ENCODE measurements at regions not wholly inside any gene's neighbourhood (a gene's known extent, or its start where the extent isn't known, plus 50 kb on each side); places are given as distances from the start of the nearest gene placed in this dataset.
"Not testable (repeated sequence)": the region's sequence is repeated elsewhere in the genome, so short reads cannot be mapped to it uniquely, and the experiment has no call there.

DNA sequence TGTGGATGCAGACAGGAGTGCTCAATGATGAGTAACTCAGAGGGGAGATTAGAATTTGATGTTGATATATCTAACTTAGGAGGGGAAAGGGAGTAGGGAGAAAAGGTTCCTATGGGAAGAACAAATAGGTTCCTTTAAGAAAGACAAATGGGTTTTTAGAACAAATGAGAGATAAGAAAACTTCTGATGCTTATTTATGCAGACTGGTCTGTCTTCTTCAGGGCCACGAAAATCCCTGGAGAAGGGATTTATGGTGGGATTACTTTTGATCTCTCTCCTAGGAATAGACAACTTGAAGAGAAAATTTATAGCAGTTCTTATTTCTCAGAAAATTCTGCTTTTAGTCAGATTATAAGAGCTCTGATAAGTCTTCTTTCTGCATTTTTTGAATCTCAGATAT is 99.0 kb upstream of the DDHD1 start:
- DNase-seq, result no peak

DNA sequence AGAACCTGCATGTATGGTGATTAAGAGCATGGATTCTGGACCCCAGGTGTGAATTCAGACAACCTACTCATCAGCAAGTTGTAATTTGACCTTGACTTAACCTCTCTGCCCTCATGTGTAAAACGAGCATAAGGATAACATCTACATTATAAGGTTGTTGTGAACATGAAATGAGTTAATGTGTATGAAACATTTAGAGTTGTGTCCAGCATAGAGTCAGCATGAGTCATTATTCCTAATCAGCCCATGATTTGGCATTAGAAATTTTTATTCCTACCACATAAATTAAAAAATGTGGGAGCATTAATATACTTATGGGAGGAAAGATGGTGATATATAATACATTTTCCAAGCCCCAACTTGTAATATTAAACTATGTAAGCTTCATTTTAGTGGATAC is 95.9 kb upstream of the DDHD1 start:
- no peak for DNase-seq

DNA sequence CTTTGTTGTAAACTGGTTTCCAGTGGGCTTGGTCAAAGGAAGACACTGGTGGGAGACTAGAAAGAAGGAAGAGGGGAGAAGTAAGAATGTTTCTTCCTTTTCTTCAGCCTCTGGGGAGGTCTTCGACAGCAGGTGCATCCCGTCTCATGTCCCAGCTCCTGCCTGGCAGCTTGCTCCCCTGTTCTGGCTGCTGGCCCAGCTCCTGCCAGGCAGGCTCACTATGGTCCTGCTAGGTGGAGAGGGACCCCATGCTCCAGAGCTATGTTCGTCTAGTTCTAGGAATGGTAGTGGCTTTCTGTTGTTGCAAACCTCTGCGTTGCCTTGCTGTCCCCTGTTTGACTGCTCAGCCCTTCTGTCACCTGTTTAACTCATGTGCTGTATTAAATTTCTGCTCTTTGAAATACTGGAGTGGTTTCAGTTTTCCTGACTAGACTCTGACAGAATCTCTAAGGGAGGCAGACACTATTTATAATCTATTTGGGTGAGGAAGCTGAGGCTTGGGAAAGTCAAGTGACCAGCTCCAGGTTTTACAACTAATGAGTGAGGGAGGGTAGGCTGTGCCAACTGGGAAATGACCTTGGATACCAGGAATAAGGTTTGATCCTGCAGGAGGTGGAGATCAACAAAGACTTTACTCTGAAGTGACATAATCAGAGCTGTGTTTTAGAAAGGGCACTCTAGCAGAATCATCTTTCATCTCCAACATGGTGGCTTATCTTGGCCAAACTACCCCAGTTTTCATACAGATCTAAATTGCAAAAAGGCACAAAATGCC is 94.7 kb upstream of the DDHD1 start:
- no peak for DNase-seq

DNA sequence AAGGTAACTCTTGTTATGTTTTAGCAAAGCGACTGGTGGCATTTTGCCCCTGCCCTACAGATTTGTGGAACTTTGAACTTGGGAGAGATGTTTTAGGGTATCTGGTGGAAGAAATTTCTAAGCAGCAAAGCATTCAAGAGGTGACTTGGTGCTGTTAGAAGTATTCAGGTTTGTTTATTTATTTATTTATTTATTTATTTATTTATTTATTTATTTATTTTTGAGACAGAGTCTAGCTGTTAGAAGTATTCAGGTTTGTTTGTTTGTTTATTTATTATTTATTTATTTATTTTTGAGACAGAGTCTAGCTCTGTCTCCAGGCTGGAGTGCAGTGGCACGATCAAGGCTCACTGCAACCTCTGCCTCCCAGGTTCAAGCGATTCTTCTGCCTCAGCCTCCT is 89.8 kb upstream of the DDHD1 start:
- DNase-seq, result not testable (repeated sequence)

DNA sequence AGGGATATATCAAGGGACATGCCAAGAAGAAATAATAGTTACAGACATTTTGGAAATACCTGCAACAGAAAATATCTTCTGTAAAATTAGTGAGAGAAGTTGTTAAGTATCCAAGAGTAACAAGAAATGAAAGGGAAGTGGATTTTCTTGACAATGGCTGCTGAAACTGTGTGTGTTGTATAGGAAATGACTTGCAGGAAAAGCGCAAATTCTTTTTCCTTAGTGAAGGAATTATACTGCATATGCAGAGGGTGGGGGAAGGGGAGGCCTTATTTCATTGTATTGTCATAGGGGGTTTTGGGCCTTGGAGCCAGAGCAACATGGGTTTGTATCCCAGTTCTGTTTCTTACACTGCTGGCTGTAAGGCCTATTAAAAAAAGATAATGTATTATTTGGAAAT is 84.4 kb upstream of the DDHD1 start:
- no peak for DNase-seq

DNA sequence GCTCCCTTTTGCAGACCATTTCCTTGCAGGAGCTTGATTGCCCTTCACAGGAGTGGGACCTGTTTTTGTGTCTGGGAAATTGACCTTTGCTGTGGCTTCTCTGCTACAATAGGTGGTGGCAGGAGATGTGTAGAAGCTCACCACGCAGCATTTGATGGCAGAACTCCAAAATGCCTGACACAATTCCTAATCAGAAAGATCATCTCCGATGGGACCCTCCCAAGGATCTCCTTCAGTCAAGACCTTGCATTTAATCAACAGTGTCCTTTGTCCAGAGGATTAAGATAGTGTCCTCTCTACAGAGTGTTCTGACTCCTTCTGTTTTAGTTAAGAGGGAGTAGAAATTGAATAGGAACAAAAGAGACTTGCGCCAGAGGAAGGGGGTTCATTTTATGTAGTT is 83.6 kb upstream of the DDHD1 start:
- no peak for DNase-seq

DNA sequence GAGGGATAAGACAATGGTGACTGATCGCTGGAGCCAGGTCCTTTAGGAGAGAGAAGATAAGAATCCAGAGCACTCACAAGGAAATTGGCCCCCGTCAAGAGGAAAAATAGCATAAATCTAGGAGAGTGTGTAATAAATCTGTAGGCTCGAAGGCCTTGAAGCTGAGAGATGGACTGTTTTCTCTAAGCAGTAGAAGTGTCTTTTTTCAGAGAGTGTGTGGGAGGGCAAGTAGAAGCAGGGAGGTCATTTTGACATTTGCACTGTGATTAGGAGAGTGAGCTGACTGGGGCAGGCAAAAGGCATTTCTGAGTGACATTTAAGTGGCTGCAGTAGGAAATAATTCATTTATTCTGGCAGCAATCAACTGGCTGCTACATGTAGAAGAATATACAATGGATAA is 78.0 kb upstream of the DDHD1 start:
- DNase-seq, result no peak

DNA sequence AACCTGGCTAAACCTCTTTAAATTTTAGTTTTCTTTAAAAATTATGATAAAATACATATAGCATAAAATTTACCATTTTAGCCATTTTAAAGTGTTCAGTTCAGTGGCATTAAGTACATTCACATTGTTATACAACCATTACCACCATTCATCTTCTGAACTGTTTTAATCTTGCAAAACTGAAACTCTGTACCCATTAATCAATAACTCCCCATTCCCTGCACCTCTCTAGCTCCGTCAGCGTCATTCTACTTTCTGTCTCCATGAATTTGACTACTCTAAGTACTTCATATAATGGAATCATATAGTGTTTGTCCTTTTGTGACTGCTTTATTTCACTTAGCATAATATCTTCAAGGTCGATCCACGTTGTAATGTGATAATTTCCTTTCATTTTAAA is 75.8 kb upstream of the DDHD1 start:
- no peak for DNase-seq

DNA sequence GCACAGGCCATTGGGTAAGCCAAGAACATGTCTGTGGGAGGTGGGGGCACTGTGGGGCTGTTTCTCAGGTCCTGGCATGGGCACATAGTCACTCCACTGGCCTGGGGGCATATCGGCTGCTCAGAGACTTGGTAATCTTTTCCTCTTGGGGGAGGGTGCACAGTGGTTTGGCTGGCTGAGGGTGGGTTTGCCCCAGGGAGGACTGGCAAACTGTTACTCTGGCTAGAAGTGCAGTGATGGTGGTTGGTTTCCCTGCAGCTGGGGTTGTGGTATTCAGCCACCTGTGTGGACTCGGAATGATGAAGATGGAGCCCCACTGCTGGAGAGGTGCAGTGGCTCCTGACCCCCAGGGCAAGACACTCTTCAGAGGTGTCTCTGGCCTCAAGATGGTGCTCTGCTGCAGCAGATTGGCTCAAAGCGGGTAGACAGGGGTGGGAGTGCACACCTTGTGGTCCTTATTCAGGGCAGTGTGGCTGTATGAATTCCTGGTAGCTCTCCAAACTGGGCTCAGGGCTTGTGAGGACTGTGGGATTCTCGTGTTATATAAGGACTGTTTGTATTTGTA is 74.1 kb upstream of the DDHD1 start:
- no peak for DNase-seq

DNA sequence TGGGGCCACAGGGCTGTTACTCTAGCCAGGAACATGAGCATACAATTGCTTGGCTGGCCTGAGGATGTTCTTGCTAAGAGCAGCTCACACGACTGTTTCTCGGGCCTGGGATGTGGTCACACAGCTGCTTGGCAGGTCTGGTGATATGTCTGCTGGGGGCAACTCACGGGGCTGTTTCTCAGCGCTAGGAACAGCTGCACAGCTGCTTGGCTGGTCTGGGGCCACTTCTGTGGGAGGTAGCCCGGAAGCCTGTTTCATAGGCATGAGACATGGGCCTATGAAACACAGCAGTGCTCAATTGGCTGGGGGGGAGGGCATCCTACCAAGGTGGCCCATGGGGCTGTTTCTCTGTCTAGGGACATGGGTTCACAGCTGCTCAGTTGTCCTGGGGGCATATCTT is 73.4 kb upstream of the DDHD1 start:
- no peak for DNase-seq

DNA sequence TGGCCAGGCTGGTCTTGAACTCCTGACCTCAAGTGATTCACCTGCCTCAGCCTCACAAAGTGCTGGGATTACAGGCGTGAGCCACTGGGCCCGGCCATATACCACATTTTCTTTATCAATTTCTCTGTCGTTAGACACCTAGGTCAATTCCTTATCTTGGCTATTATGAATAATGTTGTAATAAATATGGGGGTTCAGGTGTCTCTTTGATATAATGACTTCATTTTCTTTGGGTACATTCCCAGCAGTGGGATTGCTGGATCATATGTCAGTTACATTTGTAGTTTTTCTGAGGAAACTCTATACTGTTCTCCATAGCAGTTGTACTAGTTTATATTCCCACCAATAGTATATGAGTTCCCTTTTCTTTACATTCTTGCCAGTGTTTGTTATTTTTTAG is 67.8 kb upstream of the DDHD1 start:
- DNase-seq, result no peak

DNA sequence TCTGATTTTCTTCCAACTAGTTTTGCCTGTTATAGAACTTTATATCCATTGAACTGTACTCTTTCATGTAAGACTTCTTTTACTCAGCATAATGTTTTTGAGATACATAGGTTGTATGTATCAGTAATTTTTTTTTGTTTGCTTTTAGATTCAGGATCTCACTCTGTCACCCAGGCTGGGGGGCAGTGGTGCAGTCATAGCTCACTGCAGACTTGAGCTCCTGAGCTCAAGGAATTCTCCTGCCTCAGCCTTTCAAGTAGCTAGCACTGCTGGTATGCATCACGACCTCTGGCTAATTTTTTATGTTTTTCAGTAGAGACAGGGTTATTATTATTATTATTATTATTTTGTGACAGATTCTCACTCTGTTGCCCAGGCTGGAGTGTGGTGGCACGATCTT is 65.0 kb upstream of the DDHD1 start:
- no peak for DNase-seq

DNA sequence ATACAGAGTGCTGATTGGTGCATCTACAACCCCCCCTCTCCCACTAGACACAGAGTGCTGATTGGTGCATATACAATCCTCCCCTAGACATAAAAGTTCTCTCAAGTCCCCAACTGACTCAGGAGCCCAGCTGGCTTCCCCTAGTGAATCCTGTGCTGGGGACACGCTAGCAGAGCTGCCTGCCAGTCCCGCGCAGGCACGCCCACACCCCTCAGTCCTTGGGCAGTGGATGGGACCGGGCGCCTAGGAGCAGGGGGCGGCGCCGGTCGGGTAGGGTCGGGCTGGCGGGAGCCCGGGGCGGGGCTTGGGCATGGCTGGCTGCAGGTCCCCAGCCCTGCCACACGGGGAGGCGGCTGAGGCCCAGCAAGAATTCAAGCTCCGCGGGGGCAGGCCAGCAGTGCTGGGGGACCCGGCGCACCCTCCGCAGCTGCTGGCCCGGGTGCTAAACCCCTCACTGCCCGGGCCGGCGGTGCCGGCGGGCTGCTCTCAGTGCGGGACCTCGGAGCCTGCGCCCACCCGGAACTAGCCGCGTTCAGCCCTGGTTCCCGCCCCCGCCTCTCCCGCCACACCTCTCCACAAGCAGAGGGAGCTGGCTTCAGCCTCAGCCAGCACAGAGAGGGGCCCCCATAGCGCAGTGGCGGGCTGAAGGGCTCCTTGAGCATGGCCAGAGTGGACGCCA is 64.3 kb upstream of the DDHD1 start:
- DNase-seq, result peak; percentile 71

DNA sequence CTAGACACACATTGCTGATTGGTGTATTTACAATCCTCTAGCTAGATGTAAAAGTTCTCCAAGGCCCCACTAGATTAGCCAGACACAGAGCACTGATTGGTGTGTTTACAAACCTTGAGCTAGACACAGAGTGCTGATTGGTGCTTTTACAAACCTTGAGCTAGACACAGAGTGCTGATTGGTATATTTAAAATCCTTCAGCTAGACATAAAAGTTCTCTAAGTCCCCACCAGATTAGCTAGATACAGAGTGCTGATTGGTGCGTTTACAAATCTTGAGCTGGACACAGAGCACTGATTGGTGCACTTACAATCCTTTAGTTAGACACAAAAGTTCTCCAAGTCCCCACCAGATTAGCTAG is 63.8 kb upstream of the DDHD1 start:
- DNase-seq, result not testable (repeated sequence)

DNA sequence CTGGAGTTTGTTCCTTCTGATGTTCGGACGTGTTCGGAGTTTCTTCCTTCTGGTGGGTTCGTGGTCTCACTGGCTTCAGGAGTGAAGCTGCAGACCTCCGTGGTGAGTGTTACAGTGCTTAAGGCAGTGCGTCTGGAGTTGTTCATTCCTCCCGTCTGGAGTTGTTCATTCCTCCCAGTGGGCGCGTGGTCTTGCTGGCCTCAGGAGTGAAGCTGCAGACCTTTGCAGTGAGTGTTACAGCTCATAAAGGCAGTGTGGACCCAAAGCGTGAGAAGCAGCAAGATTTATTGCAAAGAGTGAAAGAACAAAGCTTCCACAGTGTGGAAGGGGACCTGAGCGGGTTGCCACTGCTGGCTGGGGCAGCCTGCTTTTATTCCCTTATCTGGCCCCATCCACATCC is 63.4 kb upstream of the DDHD1 start:
- DNase-seq, result not testable (repeated sequence)

DNA sequence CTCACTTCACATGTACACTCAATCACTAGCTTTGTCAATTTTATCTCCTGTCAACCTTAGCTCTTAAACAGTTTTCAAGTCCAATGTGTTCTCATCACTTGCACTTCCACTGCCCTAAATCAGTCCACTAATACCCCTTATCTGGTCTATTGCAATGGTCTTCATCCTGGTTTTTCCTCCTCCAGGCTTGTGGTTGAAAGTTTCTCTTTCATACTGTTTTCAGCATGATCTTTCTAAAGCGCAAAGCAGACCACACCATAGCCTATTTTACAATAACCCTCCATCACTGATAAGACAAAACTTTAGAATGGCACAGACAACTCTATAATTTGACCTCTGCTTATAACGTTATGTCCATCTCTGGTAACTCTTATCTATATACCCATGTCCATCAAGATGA is 62.0 kb upstream of the DDHD1 start:
- no peak for DNase-seq

DNA sequence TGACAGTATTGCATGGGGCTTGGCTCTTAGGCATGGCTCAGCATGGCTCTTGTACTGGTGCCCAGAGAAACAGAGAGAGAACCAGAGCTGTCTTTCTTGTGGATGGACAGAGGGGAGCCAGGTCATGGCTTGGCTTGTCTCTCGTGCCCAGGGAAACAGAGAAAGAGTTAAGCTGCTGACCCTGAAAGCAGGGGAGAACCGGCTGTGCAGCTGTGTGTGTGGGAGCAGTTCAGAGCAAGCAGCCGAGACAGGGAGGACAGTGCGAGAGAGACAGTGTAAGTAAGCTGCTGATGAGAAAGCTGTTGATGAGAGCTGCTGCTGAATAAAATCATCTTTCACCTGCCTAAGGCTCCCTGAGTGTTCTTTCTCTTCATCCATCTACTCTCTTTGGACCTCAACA is 61.3 kb upstream of the DDHD1 start:
- no peak for DNase-seq

DNA sequence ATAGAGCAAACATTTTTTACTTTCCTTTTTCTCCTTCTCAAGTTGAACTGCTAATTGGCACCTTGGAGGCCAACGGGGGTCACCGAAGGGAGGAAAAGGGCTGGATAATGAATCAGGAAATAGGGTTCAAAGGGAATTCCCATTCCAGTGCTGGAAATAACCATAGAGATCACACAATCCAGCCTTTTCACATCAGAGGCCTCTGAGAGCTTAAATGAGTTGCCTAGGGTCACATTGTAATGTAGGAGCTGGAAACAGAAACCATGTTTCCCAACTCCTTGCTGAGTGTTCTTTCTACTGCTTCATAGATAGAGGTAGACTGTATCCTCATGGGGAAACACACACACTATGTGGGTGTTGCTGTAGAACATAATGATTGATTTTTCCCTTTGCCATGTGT is 60.6 kb upstream of the DDHD1 start:
- DNase-seq, result no peak

DNA sequence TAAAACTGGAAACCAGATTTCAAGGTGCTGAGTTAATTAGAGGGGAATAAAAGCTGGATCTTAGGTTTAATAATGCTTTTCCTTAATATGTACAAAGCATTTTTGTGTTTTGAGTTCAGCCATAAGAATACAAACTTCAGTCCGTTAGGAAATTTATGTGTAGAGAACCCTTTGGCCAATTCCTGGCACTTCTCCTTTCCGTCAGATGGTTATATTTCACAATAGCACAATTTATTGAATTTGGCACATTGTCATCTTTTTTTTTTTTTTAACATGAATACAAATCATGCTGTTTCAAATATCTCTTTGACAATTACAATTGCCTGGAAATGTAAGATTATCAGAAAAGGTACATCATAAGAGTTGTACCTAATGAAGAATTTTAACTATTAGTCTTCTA is 56.2 kb upstream of the DDHD1 start:
- no peak for DNase-seq

Measured in DMS153 (cell line).